ENCODE measurements at regions not wholly inside any gene's neighbourhood (a gene's known extent, or its start where the extent isn't known, plus 50 kb on each side); places are given as distances from the start of the nearest gene placed in this dataset.
A peak's percentile ranks its signal among the peaks of the same experiment; 100 is the strongest.
"Not testable (repeated sequence)": the region's sequence is repeated elsewhere in the genome, so short reads cannot be mapped to it uniquely, and the experiment has no call there.

GRCh38 chr1:222470252-222470805 lies 77.6 kb downstream of the HHIPL2 start:
- not testable (repeated sequence) for DNase-seq

GRCh38 chr1:222466150-222466865 lies 81.6 kb downstream of the HHIPL2 start:
- DNase-seq, result no peak

DNA sequence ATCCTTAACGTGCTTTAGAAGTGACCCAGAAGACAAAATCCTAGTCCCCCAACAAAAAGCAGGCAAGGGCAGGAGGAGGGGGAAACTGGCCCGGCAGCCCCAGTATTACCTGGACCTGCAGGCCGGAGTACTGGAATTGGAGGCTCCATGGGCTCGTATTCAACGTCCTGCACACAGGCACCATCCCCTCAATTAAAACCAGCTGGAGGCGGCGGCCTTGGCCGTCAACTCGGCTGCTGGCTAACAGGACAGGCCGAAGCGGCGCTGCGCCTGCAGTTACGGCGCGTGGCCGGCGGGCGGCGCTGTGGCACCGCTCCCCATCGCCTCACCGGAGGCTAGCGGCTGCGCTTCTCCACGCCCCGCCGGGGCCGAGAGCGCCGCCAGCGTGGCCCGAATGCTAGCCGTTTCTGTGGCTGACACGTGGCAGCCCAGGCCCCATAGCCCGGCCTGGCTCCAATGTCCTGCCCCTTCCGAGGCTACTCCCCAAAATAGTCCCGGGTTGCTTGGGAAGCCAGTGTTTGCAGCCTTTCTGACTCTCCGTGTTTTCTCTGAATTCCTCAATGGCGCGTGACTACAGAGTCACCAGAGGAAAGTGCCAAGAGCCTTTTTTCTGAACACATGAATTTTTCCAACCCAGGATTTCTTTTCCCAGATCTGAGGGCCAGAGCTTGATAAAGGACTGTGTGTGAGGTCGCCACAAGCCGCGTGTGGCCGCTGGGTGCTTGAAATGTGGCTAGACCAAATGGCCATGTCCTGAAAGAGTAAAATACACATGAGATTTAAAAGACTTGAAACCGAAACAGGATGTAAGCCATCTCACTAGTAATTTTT lies 82.5 kb downstream of the HHIPL2 start:
- peak; percentile 98 for DNase-seq

DNA sequence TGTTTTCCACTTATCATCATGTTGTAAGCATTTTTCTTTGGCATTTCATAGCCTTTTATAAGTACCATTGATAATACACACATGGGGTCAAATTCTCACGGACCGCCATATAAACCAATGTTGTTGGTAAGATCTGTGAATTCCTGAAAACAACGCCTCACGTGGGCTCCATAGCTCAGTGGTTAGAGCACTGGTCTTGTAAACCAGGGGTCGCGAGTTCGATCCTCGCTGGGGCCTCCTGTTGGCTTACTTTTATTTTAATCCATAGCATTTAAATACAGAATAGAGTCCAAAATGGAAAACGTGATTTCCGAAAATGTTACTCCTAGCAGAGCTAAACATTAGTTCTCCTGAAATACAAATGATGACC lies 83.1 kb downstream of the HHIPL2 start:
- DNase-seq, result peak; percentile 75 to 86 (median 84)

GRCh38 chr1:222463059-222463730 lies 84.7 kb downstream of the HHIPL2 start:
- DNase-seq, result no peak

- DNase-seq, result no peak
These were observed 85.3 kb downstream of the HHIPL2 start for GRCh38 chr1:222462601-222463000.

DNA sequence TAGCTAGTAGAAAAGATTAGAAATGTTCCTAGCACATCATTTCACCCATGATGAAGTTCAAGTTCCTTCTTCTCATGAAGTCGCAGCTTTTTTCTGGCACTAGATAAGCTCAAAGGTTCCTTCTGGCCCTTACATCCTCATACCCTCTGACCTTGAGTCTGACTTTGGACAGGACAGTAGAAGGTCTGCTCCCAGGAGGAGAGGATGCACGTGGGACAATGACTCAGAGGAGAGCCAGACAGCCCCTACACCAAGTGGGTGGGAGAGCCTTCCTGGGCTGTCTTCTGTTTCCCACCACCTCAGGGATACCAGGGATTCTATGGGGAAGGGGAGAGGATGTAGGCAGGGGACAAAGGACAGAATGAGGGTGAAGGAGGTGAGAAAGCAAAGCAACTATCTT lies 86.0 kb downstream of the HHIPL2 start:
- no peak for DNase-seq

DNA sequence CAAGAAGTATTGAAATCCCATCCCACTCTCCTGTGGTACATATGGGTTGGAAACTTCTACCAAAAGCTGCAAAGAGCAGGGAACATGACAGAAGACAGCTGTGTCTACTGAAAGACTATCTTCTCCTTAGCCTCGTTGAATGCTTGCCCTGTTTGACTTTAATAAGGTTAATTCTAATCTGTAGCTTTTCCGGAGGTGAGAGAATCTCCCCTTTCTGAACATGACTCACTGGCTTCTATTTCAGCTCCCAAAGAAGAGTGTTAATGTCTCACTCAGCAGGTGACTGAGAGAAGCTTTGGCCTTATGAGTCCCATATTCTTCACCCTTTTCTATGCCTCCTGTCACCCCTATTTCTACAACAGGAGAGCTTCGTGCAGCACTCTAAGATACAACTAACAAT lies 88.3 kb downstream of the HHIPL2 start:
- DNase-seq, result no peak

DNA sequence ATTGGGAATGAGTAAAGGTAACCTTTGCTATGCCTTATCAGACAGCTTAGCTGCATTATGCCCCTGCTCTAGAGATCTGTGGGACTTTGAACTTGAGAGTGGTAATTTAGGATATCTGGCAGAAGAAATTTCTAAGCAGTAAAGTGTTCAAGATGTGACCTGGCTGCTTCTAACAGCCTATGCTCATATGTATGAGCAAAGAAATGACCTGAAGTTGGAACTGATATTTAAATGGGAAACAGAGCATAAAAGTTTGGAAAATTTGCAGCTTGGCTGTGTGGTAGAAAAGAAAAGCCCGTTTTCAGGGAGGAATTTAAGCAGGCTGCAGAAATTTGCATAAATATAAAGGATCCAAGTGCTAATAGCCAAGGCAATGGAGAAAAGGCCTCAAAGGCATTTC lies 90.4 kb downstream of the HHIPL2 start:
- no peak for DNase-seq

- no peak for DNase-seq
These were observed 90.8 kb downstream of the HHIPL2 start for GRCh38 chr1:222457084-222457483.

GRCh38 chr1:222455188-222455879 lies 92.6 kb downstream of the HHIPL2 start:
- DNase-seq, result peak; percentile 78 to 85 (median 85)

DNA sequence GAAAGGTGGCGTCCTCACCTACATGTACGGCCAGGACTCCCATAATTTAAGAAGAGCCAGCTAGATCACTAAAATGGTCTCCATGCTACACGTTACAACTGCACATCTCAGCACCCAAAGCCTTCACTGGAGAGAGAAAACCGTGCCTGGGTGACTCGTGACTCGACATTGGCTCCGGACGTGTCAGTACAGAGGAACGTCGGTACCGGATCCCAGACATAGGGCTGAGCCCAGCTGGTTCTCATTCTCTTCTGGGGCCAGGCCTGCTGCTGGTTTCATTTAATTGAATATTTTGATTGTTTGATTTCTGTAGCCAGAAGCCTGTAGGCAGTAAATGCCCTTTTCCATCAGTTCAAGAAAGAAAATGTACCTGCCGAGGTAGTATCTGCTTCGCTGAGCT lies 93.1 kb downstream of the HHIPL2 start:
- peak in 1 of 3 donors; percentile 1 for DNase-seq

DNA sequence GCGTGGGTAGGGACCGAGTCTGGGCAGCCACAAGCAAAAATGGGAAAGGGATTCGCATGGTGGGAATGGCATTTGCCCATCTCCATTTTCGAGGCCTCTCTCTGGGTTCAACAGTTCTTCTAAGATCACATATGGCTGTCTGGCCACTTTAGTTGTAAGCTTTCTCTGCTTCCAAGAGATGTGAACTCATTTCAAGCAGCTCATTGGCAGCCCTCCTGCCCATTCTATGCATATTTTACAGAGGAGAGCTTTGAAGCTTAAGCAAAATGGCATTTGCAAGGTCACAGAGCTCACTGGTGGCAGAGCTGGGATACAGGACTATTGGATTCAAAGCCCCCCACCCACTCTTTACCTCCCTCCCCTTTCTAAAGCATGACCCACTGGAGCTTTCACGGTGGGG lies 93.7 kb downstream of the HHIPL2 start:
- DNase-seq, result no peak

DNA sequence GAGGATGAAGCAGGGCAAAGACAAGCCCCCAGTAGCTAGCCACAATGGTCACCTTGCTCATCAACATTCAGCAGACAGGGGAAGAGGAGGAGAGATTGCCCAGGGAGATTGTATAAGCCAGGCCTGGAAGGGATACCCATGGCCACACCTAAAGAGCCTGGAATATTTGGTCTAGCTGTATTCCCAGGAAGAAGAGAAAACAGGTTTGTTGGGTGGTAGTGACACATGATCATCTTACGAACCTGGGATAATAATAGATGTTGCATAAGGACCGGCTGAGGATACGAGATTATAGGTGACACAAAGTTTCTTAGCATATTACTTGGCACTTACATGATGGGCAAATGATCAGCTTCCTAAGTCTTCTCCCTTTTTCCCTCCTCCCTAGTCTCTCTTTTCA lies 95.9 kb downstream of the HHIPL2 start:
- DNase-seq, result no peak

DNA sequence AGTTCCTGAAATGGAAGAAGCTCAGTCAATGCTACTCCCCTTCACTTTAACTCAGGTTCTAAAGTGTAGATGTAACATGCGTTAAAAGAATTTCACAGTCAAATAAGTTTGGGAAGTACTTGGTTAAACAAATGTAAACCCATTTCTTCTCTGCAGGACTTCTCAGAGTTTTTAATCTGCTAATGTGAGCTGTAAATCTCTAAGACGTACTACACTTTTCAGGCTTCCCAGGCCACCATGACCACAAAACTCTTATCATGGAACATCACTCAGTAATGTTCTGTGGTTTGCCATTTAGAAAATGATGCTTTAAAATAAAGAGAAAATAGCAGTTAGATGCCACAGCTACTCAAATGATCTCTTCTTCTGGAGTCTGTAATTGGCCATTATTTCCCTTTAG lies 104.3 kb downstream of the HHIPL2 start:
- DNase-seq, result no peak

- no peak for DNase-seq
These were observed 106.8 kb downstream of the HHIPL2 start for GRCh38 chr1:222441066-222441465.

DNA sequence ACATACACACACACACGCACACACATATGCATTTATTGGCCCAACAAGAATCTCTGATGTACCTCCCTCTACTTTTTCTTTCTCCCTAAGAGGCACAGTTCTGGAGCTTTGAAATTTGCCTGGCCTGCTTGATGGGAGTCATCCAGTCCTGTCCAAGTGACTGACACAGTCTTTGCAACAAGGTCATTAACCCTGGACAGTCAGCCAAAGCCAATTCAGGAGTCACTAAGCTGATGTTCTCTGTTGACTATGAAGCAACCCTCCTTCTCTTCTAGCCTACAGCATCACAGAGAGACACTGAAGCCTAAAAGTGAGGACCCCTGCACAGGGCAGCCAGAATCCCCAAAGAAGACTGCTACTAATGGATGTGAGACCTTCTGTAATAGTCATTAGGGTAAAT lies 123.1 kb downstream of the HHIPL2 start:
- no peak for DNase-seq

DNA sequence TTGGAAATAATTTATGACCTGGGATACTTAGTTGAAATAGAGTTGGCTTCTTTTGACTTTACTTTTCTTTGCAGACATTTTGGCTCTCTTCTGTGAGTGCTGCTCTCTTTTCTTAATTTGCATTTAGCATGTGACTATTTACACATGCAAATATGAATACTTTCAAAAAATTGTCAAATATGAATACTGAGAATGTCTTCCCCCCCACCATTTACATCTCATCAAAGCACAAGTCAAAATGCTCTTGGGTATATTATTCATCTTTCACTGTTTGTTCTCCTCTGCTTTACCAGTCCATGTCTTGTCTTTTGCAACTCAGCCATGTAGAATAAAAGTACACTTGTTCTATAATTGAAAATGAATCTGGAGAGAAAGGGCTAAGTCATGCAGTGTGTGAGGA lies 126.5 kb downstream of the HHIPL2 start:
- DNase-seq, result no peak

- DNase-seq, result no peak
These were observed 127.3 kb downstream of the HHIPL2 start for GRCh38 chr1:222420633-222421032.

DNA sequence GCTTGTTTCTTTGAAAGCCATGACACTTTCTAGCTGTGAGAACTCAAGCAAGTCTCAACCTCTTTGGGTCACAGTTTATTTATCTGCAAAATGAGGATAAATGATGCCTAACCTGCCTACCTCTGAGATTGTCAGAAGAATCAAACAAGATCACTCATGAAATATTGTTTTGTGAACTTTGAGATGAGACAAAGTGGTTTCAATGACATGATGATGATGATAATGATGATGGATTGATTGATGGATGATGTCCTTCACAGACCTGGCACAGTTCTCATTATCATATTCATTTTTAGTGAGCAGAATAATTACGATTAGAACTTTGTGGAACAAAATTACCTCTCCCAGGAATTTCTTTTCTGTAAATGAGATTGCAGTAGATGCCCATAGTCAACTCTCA lies 129.2 kb downstream of the HHIPL2 start:
- DNase-seq, result no peak

- no peak for DNase-seq
These were observed 130.6 kb downstream of the HHIPL2 start for GRCh38 chr1:222417264-222417663.

DNA sequence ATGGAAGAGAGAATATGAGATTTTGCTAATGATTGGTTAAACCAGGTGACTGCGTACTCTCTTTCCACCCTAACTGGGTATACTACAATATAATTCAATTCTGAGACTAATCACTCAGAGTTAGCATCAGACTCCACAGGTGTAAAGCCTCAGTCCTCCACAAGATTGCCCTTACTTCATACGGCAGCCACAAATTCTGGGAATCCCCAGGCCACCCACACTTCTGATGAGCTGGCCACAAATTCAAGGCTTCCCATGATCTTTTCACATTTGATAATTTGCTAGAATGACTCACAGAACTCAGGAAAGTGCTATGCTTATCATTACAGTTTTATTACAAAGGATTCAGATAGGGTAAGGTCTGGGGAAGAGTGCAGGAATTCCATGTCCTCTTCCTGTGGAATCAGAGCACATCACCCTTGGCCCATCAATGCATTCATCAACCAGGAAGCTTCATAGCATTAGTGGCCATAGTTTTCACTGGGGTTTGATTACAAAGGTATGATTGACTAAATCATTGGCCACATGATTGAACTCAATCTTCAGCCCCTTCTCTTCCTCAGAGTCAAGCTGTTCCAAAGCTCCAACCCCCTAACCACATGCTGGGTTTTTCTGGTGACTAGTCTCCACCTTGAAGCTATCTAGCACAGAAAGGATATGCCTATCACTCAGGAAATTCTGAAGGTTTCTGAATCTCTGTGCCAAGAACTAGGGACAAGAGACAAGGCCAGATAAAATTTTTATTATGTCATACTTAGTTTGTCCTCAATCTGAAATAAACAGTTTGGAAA lies 131.7 kb downstream of the HHIPL2 start:
- DNase-seq, result peak in 2 of 3 donors; percentile 2 to 8

Measured in suppressor macrophage treated with lipopolysaccharide for 1 hour (primary cell).